Liver (tissue), 8 donors: ENCODE measurements at regions not wholly inside any gene's neighbourhood (a gene's known extent, or its start where the extent isn't known, plus 50 kb on each side); places are given as distances from the start of the nearest gene placed in this dataset.

ENCODE experiments used
- DNase-seq: peaks from one replicate; pipeline ENCODE4 v3.0.0-alpha.2; 2017; ENCODE audit warnings: low spot score
- H3K27ac ChIP-seq, 2 donors: one replicate each; pipeline ENCODE4 v1.7.0; 2013; ENCODE audit warnings: inconsistent platforms in 2 of 2, low read length in 2 of 2, control low read depth in 1 of 2, low read depth in 1 of 2, mild to moderate bottlenecking in 1 of 2
- H3K27me3 ChIP-seq, 4 donors: one replicate each; pipeline versions ENCODE4 v1.6.1 to v1.7.0; 2013; ENCODE audit warnings: low read length in 3 of 4, inconsistent platforms in 1 of 4, mild to moderate bottlenecking in 1 of 4, moderate library complexity in 1 of 4; ENCODE audit not compliant: control insufficient read depth in 4 of 4, insufficient read depth in 4 of 4
- H3K36me3 ChIP-seq, 4 donors: one replicate each; pipeline versions ENCODE4 v1.6.1 to v1.7.0; 2013; ENCODE audit warnings: low read length in 3 of 4, mild to moderate bottlenecking in 3 of 4, low read depth in 1 of 4, moderate library complexity in 1 of 4; ENCODE audit not compliant: control insufficient read depth in 4 of 4, insufficient read depth in 3 of 4
- H3K4me1 ChIP-seq, 4 donors: one replicate each; pipeline versions ENCODE4 v1.6.1 to v1.7.0; 2013; ENCODE audit warnings: low read length in 3 of 4, mild to moderate bottlenecking in 3 of 4, moderate library complexity in 1 of 4; ENCODE audit not compliant: control insufficient read depth in 4 of 4, insufficient read depth in 4 of 4
- H3K4me3 ChIP-seq, 3 donors: one replicate each; pipeline versions ENCODE4 v1.6.1 to v1.7.0; 2013; ENCODE audit warnings: low read length in 3 of 3, control low read depth in 1 of 3, low read depth in 1 of 3, mild to moderate bottlenecking in 1 of 3
- H3K9ac ChIP-seq, 2 donors: one replicate each; pipeline ENCODE4 v1.7.0; 2013; ENCODE audit warnings: low read length in 2 of 2, mild to moderate bottlenecking in 2 of 2, moderate library complexity in 2 of 2, control low read depth in 1 of 2, low read depth in 1 of 2
- H3K9me3 ChIP-seq, 4 donors: one replicate each; pipeline versions ENCODE4 v1.6.1 to v1.7.0; 2013; ENCODE audit warnings: low read length in 3 of 4; ENCODE audit not compliant: control insufficient read depth in 4 of 4
- EGR1 ChIP-seq, 2 donors: IDR thresholded peaks; 2 replicates each; pipeline ENCODE4 v1.6.1; 2016 to 2018; ENCODE audit warnings: antibody characterized with exemption in 2 of 2, low read depth in 2 of 2
- FOXA1 ChIP-seq: IDR thresholded peaks from 2 replicates; pipeline ENCODE4 v1.6.1; 2016; ENCODE audit warnings: antibody characterized with exemption
- FOXA2 ChIP-seq: IDR thresholded peaks from 2 replicates; pipeline ENCODE4 v1.6.1; 2016; ENCODE audit warnings: antibody characterized with exemption
- GABPA ChIP-seq, 2 donors: IDR thresholded peaks in 1 of 2; conservative IDR thresholded peaks in 1 of 2; 2 replicates each; pipeline ENCODE4 v1.6.1; 2016; ENCODE audit warnings: antibody characterized with exemption in 2 of 2, mild to moderate bottlenecking in 1 of 2, moderate library complexity in 1 of 2
- HNF4A ChIP-seq, 2 donors: conservative IDR thresholded peaks; 2 replicates each; pipeline ENCODE4 v1.6.1; 2016; ENCODE audit warnings: antibody characterized with exemption in 2 of 2, mild to moderate bottlenecking in 2 of 2
- HNF4G ChIP-seq: IDR thresholded peaks from 2 replicates; pipeline ENCODE4 v1.6.1; 2016; ENCODE audit warnings: antibody characterized with exemption
- JUND ChIP-seq, 2 donors: IDR thresholded peaks; 2 replicates each; pipeline ENCODE4 v1.6.1; 2016; ENCODE audit warnings: antibody characterized with exemption in 2 of 2
- RAD21 ChIP-seq, 2 donors: IDR thresholded peaks; 2 replicates each; pipeline ENCODE4 v1.6.1; 2016; ENCODE audit warnings: antibody characterized with exemption in 2 of 2, mild to moderate bottlenecking in 2 of 2
- RXRA ChIP-seq, 2 donors: IDR thresholded peaks; 2 replicates each; pipeline ENCODE4 v1.6.1; 2017 to 2018; ENCODE audit warnings: antibody characterized with exemption in 2 of 2, mild to moderate bottlenecking in 1 of 2
- SP1 ChIP-seq: IDR thresholded peaks from 2 replicates; pipeline ENCODE4 v1.6.1; 2018; ENCODE audit warnings: antibody characterized with exemption, mild to moderate bottlenecking
- TAF1 ChIP-seq: conservative IDR thresholded peaks from 2 replicates; pipeline ENCODE4 v1.6.1; 2016; ENCODE audit warnings: antibody characterized with exemption, mild to moderate bottlenecking
- YY1 ChIP-seq: IDR thresholded peaks from 2 replicates; pipeline ENCODE4 v1.6.1; 2016; ENCODE audit warnings: antibody characterized with exemption, mild to moderate bottlenecking
- WGBS: extraction: QIAGEN DNeasy Blood & Tissue Kit; methylation state at CpG from one replicate; pipeline ENCODE4 v1.1.7; 2013; 5-methylcytosine and 5-hydroxymethylcytosine counted together
- TF ChIP-seq, protein P1 (sequence below): IDR thresholded peaks from 2 replicates; pipeline ENCODE4 v1.6.1; 2016; ENCODE audit warnings: antibody characterized with exemption
- TF ChIP-seq, protein P2 (sequence below): IDR thresholded peaks from 2 replicates; pipeline ENCODE4 v1.6.1; 2016; ENCODE audit warnings: antibody characterized with exemption
- TF ChIP-seq, protein P3 (sequence below): IDR thresholded peaks from 2 replicates; pipeline ENCODE4 v1.6.1; 2016; ENCODE audit warnings: antibody characterized with exemption, mild to moderate bottlenecking
- TF ChIP-seq, protein P4 (sequence below): fragments of 150-350 bp; IDR thresholded peaks from 2 replicates; pipeline ENCODE4 v1.5.1; 2017; ENCODE audit warnings: improper control_type of control experiment, low read depth, low read length; ENCODE audit not compliant: missing input control
- TF ChIP-seq, protein P5 (sequence below): IDR thresholded peaks from 2 replicates; pipeline ENCODE4 v1.6.1; 2016; ENCODE audit warnings: antibody characterized with exemption
- donor health status: healthy.
- donor health status: healthy.
- donor health status: healthy.
- donor health status: healthy.
- donor health status: healthy.

DNA sequence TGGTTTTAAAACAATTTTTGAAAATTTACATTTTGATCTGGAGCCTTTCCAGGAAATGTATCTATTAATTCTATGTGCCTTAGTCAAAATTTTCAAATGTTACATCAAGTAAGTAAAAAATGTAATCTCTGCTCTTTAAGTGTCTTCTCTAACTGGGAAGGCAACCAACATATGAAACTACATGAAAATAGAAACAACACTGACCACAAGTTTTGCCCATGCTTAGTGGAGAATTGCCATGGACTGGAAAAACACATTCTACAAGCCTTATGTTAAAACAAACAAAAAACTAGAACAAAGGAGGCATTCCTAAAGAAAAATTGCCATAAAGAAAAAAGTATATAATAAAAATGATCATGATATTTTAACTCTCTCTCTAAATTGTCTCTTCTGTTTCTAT lies 75.9 kb upstream of the SPRED1 start:
- H3K9ac ChIP-seq, result no peak overlapping the region
- no peak for DNase-seq
- no peaks in the 10 kb centered on the region for H3K36me3 ChIP-seq
- no peak overlapping the region for H3K27ac ChIP-seq
- TF ChIP-seq GABPA (IDR thresholded peaks at IDR 0.05 in 1 of 2, conservative IDR thresholded peaks at IDR 0.05 in 1 of 2) (no peak), HNF4A (conservative IDR thresholded peaks at IDR 0.05) (no peak), EGR1 (IDR thresholded peaks at IDR 0.05; ENCODE audit: low read depth in 2 of 2) (no peak), RXRA (IDR thresholded peaks at IDR 0.05) (no peak), YY1 (no peak), FOXA2 (no peak), TAF1 (no peak), HNF4G (no peak), SP1 (no peak), JUND (IDR thresholded peaks at IDR 0.05) (no peak)
- TF ChIP-seq, protein P1, sequence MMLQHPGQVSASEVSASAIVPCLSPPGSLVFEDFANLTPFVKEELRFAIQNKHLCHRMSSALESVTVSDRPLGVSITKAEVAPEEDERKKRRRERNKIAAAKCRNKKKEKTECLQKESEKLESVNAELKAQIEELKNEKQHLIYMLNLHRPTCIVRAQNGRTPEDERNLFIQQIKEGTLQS, result no peak
- TF ChIP-seq, protein P2, sequence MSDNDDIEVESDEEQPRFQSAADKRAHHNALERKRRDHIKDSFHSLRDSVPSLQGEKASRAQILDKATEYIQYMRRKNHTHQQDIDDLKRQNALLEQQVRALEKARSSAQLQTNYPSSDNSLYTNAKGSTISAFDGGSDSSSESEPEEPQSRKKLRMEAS, result no peak
- TF ChIP-seq, protein P3, sequence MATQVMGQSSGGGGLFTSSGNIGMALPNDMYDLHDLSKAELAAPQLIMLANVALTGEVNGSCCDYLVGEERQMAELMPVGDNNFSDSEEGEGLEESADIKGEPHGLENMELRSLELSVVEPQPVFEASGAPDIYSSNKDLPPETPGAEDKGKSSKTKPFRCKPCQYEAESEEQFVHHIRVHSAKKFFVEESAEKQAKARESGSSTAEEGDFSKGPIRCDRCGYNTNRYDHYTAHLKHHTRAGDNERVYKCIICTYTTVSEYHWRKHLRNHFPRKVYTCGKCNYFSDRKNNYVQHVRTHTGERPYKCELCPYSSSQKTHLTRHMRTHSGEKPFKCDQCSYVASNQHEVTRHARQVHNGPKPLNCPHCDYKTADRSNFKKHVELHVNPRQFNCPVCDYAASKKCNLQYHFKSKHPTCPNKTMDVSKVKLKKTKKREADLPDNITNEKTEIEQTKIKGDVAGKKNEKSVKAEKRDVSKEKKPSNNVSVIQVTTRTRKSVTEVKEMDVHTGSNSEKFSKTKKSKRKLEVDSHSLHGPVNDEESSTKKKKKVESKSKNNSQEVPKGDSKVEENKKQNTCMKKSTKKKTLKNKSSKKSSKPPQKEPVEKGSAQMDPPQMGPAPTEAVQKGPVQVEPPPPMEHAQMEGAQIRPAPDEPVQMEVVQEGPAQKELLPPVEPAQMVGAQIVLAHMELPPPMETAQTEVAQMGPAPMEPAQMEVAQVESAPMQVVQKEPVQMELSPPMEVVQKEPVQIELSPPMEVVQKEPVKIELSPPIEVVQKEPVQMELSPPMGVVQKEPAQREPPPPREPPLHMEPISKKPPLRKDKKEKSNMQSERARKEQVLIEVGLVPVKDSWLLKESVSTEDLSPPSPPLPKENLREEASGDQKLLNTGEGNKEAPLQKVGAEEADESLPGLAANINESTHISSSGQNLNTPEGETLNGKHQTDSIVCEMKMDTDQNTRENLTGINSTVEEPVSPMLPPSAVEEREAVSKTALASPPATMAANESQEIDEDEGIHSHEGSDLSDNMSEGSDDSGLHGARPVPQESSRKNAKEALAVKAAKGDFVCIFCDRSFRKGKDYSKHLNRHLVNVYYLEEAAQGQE, result no peak
- TF ChIP-seq, protein P4, sequence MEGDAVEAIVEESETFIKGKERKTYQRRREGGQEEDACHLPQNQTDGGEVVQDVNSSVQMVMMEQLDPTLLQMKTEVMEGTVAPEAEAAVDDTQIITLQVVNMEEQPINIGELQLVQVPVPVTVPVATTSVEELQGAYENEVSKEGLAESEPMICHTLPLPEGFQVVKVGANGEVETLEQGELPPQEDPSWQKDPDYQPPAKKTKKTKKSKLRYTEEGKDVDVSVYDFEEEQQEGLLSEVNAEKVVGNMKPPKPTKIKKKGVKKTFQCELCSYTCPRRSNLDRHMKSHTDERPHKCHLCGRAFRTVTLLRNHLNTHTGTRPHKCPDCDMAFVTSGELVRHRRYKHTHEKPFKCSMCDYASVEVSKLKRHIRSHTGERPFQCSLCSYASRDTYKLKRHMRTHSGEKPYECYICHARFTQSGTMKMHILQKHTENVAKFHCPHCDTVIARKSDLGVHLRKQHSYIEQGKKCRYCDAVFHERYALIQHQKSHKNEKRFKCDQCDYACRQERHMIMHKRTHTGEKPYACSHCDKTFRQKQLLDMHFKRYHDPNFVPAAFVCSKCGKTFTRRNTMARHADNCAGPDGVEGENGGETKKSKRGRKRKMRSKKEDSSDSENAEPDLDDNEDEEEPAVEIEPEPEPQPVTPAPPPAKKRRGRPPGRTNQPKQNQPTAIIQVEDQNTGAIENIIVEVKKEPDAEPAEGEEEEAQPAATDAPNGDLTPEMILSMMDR, result no peak
- TF ChIP-seq, protein P5, sequence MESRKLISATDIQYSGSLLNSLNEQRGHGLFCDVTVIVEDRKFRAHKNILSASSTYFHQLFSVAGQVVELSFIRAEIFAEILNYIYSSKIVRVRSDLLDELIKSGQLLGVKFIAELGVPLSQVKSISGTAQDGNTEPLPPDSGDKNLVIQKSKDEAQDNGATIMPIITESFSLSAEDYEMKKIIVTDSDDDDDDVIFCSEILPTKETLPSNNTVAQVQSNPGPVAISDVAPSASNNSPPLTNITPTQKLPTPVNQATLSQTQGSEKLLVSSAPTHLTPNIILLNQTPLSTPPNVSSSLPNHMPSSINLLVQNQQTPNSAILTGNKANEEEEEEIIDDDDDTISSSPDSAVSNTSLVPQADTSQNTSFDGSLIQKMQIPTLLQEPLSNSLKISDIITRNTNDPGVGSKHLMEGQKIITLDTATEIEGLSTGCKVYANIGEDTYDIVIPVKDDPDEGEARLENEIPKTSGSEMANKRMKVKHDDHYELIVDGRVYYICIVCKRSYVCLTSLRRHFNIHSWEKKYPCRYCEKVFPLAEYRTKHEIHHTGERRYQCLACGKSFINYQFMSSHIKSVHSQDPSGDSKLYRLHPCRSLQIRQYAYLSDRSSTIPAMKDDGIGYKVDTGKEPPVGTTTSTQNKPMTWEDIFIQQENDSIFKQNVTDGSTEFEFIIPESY, result no peak
- no peaks in the 10 kb centered on the region for H3K4me1 ChIP-seq
- H3K4me3 ChIP-seq, result no peak overlapping the region
- no peaks in the 10 kb centered on the region for H3K9me3 ChIP-seq
- no peaks in the 10 kb centered on the region for H3K27me3 ChIP-seq

DNA sequence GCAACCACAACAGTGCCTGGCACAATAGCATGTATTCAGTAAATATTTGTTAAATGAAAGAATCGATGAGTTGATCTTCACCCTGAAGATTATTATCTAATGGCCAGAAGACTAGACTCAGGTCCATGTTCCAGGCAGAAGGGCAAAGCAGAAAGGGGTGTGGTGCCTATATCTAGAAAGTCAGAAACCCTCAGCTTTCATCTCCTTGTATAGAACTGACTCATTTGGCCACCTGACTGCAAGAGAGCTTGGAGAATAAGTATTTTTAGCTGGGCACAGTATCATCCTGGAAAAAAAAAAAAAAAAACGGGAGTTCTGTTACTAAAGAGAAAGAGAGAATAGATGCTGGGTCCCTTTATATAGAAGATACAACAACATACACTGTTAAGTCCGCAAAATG lies 69.7 kb upstream of the SPRED1 start:
- H3K4me1 ChIP-seq, result no peaks in the 10 kb centered on the region
- H3K9me3 ChIP-seq, result no peaks in the 10 kb centered on the region
- no peaks in the 10 kb centered on the region for H3K36me3 ChIP-seq
- H3K4me3 ChIP-seq, result no peak overlapping the region
- no peak for DNase-seq
- no peak overlapping the region for H3K27ac ChIP-seq
- H3K27me3 ChIP-seq, result peaks cover 0 to 5% (median 2%) of the 10 kb centered on the region in 4 donors
- 64% methylated on average over 3 of the region's 3 CpGs for WGBS
- TF ChIP-seq FOXA1 (no peak), RAD21 (IDR thresholded peaks at IDR 0.05) (no peak), FOXA2 (no peak), TAF1 (no peak)
- TF ChIP-seq, protein P1, result no peak
- no peak overlapping the region for H3K9ac ChIP-seq
